ENCODE measurements at regions not wholly inside any gene's neighbourhood (a gene's known extent, or its start where the extent isn't known, plus 50 kb on each side); places are given as distances from the start of the nearest gene placed in this dataset.
A peak's percentile ranks its signal among the peaks of the same experiment; 100 is the strongest.
"Not testable (repeated sequence)": the region's sequence is repeated elsewhere in the genome, so short reads cannot be mapped to it uniquely, and the experiment has no call there.

GRCh38 chr2:63743982-63744966 lies 97.4 kb upstream of the UGP2 start:
- no peak for DNase-seq
- ATAC-seq = no peak
- Mint-ChIP-seq H3K36me3 (peaks cover 0 to 11% (median 6%) of the 10 kb centered on the region in 3 donors), H3K9me3 (peaks cover 0 to 15% (median 10%) of the 10 kb centered on the region in 9 donors), H3K4me1 (no peaks in the 10 kb centered on the region), H3K27ac (no peak overlapping the region), H3K27me3 (peaks cover 0 to 1% (median 1%) of the 10 kb centered on the region in 5 donors), H3K4me3 (no peak overlapping the region)
- POLR2A ChIA-PET = no interaction called here

DNA sequence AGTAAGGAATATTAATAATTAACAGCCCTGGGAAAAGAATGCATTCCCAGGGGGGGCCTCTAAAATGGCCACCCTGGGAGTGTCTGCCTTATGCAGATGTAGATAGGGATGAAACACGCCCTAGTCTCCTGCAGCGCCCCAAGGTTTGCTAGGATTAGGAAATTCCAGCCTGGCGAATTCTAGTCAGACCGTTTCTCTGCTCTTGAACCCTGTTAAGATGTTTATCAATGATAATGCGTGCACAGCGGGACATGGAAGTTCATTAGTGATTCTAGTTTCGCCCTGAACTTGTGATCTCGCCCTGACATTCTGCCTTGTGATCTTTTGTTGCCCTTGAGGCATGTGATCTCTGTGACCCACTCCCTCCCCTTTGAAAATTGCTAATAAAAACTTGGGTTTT lies 95.1 kb upstream of the UGP2 start:
- H3K4me1 Mint-ChIP-seq, H3K27me3 Mint-ChIP-seq, ATAC-seq, POLR2A ChIA-PET, H3K4me3 Mint-ChIP-seq, DNase-seq, H3K27ac Mint-ChIP-seq: not testable (repeated sequence)
- peaks cover 0 to 15% (median 6%) of the 10 kb centered on the region in 3 donors for H3K36me3 Mint-ChIP-seq
- H3K9me3 Mint-ChIP-seq = peaks cover 0 to 15% (median 10%) of the 10 kb centered on the region in 9 donors

DNA sequence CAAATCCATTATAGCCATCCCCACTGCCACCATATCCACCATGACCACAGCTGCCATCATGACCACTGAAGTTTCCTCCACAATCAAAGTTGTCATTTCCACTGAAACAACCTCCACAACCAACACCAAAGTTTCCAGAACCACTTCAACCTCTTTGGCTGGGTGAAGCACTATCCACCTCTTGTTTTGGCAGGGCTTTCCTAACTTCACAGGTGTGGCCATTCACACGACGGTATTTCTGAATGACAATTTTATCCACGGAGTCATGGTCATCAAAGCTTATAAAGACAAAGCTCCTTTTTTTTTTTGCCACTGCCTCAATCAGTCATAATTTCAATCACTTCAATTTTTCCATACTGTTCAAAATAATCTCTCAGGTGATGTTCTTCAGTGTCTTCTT lies 89.8 kb upstream of the UGP2 start:
- Mint-ChIP-seq H3K36me3 (peaks cover 0 to 11% (median under 1%) of the 10 kb centered on the region in 3 donors), H3K4me1 (peaks cover 0 to 3% (median 1%) of the 10 kb centered on the region in 4 donors), H3K27ac (no peak overlapping the region), H3K4me3 (no peak overlapping the region), H3K9me3 (peaks cover 0 to 10% (median 6%) of the 10 kb centered on the region in 9 donors), H3K27me3 (peaks cover 0 to 14% (median 10%) of the 10 kb centered on the region in 5 donors)
- DNase-seq (no peak), ATAC-seq (no peak)
- POLR2A ChIA-PET = no interaction called here

- ATAC-seq = no peak
- Mint-ChIP-seq H3K9me3 (peaks cover 0 to 2% (median 0%) of the 10 kb centered on the region in 9 donors), H3K36me3 (no peaks in the 10 kb centered on the region), H3K4me3 (no peak overlapping the region), H3K27me3 (peaks cover 2 to 14% (median 7%) of the 10 kb centered on the region in 5 donors), H3K4me1 (peaks cover 0 to 3% (median 1%) of the 10 kb centered on the region in 4 donors), H3K27ac (no peak overlapping the region)
- POLR2A ChIA-PET = no interaction called here
- no peak for DNase-seq
Observed at GRCh38 chr2:63755216-63755615, 86.5 kb upstream of the UGP2 start.

- no peaks in the 10 kb centered on the region for H3K36me3 Mint-ChIP-seq
- POLR2A ChIA-PET = no interaction called here
- ATAC-seq (no peak), DNase-seq (no peak)
- no peak overlapping the region for H3K4me3 Mint-ChIP-seq
- no peak overlapping the region for H3K27ac Mint-ChIP-seq
- H3K9me3 Mint-ChIP-seq = peaks cover 0 to 2% (median 0%) of the 10 kb centered on the region in 9 donors
- peaks cover 3 to 15% (median 7%) of the 10 kb centered on the region in 5 donors for H3K27me3 Mint-ChIP-seq
- peaks cover 0 to 3% (median 1%) of the 10 kb centered on the region in 4 donors for H3K4me1 Mint-ChIP-seq
Observed at GRCh38 chr2:63755965-63756364, 85.7 kb upstream of the UGP2 start.

DNA sequence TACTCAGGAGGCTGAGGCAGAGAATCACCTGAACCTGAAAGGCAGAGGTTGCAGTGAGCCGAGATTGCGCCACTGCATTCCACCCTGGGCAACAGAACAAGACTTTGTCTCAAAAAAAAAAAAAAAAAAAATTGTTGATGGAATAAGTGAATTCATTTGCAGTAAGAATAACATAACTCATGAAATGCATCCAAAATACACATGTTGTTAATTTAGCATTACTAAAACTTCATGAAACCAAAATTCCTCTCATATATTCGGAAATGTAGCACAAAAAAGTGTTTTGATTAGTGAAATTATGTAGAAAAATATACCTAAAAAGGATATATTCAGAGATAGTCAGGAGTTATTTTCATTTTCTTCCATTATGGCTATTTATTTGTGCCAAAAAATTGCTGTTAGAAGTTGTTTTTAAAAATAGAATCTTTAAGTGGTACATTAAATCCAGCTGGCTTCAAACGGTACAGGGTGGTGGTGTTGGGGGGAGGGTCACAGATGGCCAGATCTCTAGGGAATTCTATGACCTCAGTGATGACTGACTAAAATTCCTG lies 78.2 kb upstream of the UGP2 start:
- no peaks in the 10 kb centered on the region for H3K4me1 Mint-ChIP-seq
- H3K36me3 Mint-ChIP-seq = peaks cover 0 to 16% (median 14%) of the 10 kb centered on the region in 3 donors
- peaks cover 0 to 7% (median 0%) of the 10 kb centered on the region in 5 donors for H3K27me3 Mint-ChIP-seq
- POLR2A ChIA-PET = no interaction called here
- no peak for ATAC-seq
- H3K9me3 Mint-ChIP-seq = peaks cover 0 to 18% (median 7%) of the 10 kb centered on the region in 9 donors
- H3K4me3 Mint-ChIP-seq = no peak overlapping the region
- DNase-seq = no peak
- peak overlapping the region in 1 of 10 donors; percentile 39 for H3K27ac Mint-ChIP-seq

DNA sequence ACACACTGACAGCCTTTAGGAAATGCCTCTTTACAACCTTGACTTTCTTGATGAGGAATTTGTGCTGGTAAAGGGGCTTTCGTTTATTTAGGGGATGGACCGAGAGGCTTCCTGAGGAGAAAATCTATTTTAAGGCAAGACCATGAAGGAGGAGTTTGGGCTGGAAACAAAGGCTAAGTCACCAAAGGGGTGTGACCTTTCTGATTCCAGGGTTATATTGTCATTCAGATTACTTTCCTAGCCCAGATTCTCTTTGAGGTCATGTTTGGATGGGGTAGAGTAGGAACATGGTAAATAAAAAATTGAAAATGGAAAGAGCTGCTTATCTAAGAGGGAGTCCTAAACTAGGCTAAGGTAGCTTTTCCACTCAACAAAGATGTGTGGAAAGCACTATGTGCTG lies 77.1 kb upstream of the UGP2 start:
- no peak overlapping the region for H3K4me3 Mint-ChIP-seq
- H3K36me3 Mint-ChIP-seq = peaks cover 0 to 19% (median 15%) of the 10 kb centered on the region in 3 donors
- H3K27me3 Mint-ChIP-seq = peaks cover 0 to 7% (median 0%) of the 10 kb centered on the region in 5 donors
- H3K27ac Mint-ChIP-seq = no peak overlapping the region
- DNase-seq (no peak), ATAC-seq (no peak)
- peaks cover 0 to 20% (median 7%) of the 10 kb centered on the region in 9 donors for H3K9me3 Mint-ChIP-seq
- no peaks in the 10 kb centered on the region for H3K4me1 Mint-ChIP-seq
- POLR2A ChIA-PET = no interaction called here

DNA sequence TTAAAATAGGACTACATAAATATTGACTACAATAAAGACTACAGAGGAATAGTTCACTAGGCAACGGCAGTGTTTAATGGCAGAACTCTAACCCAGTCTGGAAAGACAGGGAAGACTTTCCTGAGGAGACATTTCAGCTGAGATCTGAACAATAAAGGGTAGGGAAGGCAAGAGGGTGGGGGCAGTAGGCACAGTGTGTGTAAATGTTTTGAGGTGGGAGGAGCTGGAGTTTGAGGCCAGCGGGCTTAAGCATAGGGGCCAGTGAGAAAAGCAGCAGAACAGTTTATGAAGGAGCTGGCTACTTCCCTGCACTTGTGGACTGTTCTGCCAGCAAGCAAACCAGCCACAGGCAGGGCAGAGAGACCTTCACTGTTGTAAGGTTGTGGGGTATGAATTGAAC lies 76.6 kb upstream of the UGP2 start:
- H3K27me3 Mint-ChIP-seq = peaks cover 0 to 7% (median 0%) of the 10 kb centered on the region in 5 donors
- ATAC-seq = no peak
- no peak overlapping the region for H3K4me3 Mint-ChIP-seq
- DNase-seq = peak in 1 of 10 donors; percentile 48
- H3K9me3 Mint-ChIP-seq = peaks cover 0 to 20% (median 7%) of the 10 kb centered on the region in 9 donors
- H3K4me1 Mint-ChIP-seq = no peaks in the 10 kb centered on the region
- peak overlapping the region in 1 of 10 donors; percentile 23 for H3K27ac Mint-ChIP-seq
- POLR2A ChIA-PET = no interaction called here
- peaks cover 0 to 19% (median 15%) of the 10 kb centered on the region in 3 donors for H3K36me3 Mint-ChIP-seq

GRCh38 chr2:63767307-63767706 lies 74.4 kb upstream of the UGP2 start:
- H3K9me3 Mint-ChIP-seq = peaks cover 0 to 20% (median 10%) of the 10 kb centered on the region in 9 donors
- no peaks in the 10 kb centered on the region for H3K4me1 Mint-ChIP-seq
- H3K36me3 Mint-ChIP-seq = peaks cover 0 to 19% (median 15%) of the 10 kb centered on the region in 3 donors
- no peak for DNase-seq
- POLR2A ChIA-PET = no interaction called here
- peaks cover 0 to 2% (median 0%) of the 10 kb centered on the region in 5 donors for H3K27me3 Mint-ChIP-seq
- ATAC-seq = no peak
- H3K4me3 Mint-ChIP-seq = no peak overlapping the region
- no peak overlapping the region for H3K27ac Mint-ChIP-seq

DNA sequence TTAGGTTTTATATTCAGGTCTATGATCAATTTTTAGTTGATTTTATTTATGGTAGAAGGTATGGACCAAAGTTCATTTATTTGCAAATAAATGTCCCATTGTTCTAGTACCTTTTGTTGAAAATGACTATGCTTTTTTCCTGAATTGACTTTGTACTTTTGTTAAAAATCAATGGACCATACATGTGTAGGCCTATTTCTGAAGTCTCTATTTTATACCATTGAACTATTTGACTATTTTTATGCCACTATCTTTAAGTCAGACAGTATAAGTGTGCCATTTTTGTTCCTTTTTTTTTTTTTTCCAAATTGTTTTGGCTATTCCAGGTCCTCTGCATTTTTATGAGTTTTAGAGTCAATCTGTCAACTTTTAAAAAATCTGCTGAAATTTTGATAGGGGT lies 73.6 kb upstream of the UGP2 start:
- Mint-ChIP-seq H3K36me3 (peaks cover 0 to 19% (median 15%) of the 10 kb centered on the region in 3 donors), H3K27me3 (peaks cover 0 to 2% (median 0%) of the 10 kb centered on the region in 5 donors), H3K4me1 (no peaks in the 10 kb centered on the region), H3K9me3 (peaks cover 0 to 20% (median 10%) of the 10 kb centered on the region in 9 donors), H3K27ac (no peak overlapping the region), H3K4me3 (no peak overlapping the region)
- POLR2A ChIA-PET = no interaction called here
- ATAC-seq (no peak), DNase-seq (no peak)

- Mint-ChIP-seq H3K4me3 (no peak overlapping the region), H3K36me3 (peaks cover 0 to 19% (median 17%) of the 10 kb centered on the region in 3 donors), H3K9me3 (peaks cover 0 to 20% (median 10%) of the 10 kb centered on the region in 9 donors), H3K4me1 (no peaks in the 10 kb centered on the region), H3K27ac (no peak overlapping the region), H3K27me3 (peaks cover 0 to 4% (median 0%) of the 10 kb centered on the region in 5 donors)
- POLR2A ChIA-PET = no interaction called here
- ATAC-seq (no peak), DNase-seq (no peak)
Observed at GRCh38 chr2:63769915-63770314, 71.8 kb upstream of the UGP2 start.

DNA sequence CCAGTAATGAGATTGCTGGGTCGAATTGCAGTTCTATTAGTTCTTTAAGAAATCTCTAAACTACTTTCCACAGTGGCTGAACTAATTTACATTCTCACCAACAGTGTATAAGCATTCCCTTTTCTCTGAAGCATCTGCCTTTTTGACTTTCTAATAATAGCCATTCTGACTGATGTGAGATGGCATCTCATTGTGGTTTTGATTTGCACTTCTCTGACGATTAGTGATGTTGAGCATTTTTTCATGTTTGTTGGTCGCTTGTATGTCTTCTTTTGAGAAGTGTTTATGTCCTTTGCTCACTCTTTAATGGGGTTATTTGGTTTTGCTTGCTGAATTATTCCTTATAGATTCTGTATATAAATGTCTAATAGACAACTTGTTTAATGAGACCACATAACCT lies 69.6 kb upstream of the UGP2 start:
- DNase-seq = no peak
- H3K27ac Mint-ChIP-seq = no peak overlapping the region
- H3K9me3 Mint-ChIP-seq = peaks cover 0 to 13% (median 6%) of the 10 kb centered on the region in 9 donors
- POLR2A ChIA-PET = no interaction called here
- peaks cover 0 to 7% (median 2%) of the 10 kb centered on the region in 5 donors for H3K27me3 Mint-ChIP-seq
- H3K4me3 Mint-ChIP-seq = no peak overlapping the region
- H3K4me1 Mint-ChIP-seq = no peaks in the 10 kb centered on the region
- H3K36me3 Mint-ChIP-seq = peaks cover 0 to 23% (median 17%) of the 10 kb centered on the region in 3 donors
- ATAC-seq = no peak

DNA sequence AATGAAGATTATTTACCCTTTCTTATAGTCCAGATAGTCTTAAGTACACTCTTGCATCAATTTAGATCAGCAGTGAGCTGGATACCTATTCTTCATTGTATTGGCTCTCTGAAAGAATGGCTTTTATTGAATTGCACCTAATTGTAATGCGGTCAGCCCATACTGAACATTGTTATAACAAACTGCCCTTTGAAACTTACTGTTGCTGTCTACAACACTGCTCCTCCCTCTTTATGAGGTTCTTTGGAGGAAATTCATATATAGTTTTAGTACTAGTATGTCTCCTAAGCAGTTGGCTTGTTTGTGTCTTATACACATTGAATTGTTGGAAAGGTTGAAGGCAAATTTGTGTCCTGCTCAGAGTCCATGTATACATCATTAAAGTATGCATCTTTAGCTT lies 66.5 kb upstream of the UGP2 start:
- H3K27me3 Mint-ChIP-seq = peaks cover 0 to 7% (median 2%) of the 10 kb centered on the region in 5 donors
- H3K27ac Mint-ChIP-seq = no peak overlapping the region
- POLR2A ChIA-PET = no interaction called here
- peaks cover 0 to 4% (median 0%) of the 10 kb centered on the region in 9 donors for H3K9me3 Mint-ChIP-seq
- H3K4me3 Mint-ChIP-seq = no peak overlapping the region
- no peaks in the 10 kb centered on the region for H3K4me1 Mint-ChIP-seq
- H3K36me3 Mint-ChIP-seq = peaks cover 0 to 9% (median 5%) of the 10 kb centered on the region in 3 donors
- no peak for DNase-seq
- ATAC-seq = no peak
